VCaP (cell line): ENCODE measurements at regions not wholly inside any gene's neighbourhood (a gene's known extent, or its start where the extent isn't known, plus 50 kb on each side); places are given as distances from the start of the nearest gene placed in this dataset.
A peak's percentile ranks its signal among the peaks of the same experiment; 100 is the strongest.

Experiments
- H3K27ac ChIP-seq: fragments of 450-650 bp; 2 replicates; pipeline ENCODE4 v1.5.1; 2017
- TF ChIP-seq, protein P1 (sequence below): fragments of 450-650 bp; conservative IDR thresholded peaks from 2 replicates; pipeline ENCODE4 v1.5.1; 2017; ENCODE audit warnings: mild to moderate bottlenecking, moderate library complexity

DNA sequence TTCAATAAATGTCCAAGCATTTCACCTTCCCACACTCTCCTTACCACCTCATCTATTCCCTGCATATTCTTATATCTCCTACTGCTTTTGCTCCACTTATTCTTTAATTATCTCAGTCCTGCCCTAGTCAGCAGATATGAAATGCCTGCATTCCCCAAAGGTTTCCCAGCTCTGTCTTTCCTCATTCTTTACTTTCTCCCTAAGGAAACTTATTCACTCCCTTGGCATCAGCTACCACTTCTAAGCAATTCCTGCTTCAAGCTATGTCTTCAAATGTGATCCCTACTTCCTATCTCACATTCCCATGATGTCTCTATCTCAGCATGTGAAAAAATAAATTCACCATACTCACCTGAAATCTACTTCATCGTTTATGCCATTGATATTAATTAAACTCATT, 111.8 kb downstream of the CAPZA3 start:
- no peak overlapping the region for H3K27ac ChIP-seq
- TF ChIP-seq, protein P1, sequence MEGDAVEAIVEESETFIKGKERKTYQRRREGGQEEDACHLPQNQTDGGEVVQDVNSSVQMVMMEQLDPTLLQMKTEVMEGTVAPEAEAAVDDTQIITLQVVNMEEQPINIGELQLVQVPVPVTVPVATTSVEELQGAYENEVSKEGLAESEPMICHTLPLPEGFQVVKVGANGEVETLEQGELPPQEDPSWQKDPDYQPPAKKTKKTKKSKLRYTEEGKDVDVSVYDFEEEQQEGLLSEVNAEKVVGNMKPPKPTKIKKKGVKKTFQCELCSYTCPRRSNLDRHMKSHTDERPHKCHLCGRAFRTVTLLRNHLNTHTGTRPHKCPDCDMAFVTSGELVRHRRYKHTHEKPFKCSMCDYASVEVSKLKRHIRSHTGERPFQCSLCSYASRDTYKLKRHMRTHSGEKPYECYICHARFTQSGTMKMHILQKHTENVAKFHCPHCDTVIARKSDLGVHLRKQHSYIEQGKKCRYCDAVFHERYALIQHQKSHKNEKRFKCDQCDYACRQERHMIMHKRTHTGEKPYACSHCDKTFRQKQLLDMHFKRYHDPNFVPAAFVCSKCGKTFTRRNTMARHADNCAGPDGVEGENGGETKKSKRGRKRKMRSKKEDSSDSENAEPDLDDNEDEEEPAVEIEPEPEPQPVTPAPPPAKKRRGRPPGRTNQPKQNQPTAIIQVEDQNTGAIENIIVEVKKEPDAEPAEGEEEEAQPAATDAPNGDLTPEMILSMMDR = no peak

DNA sequence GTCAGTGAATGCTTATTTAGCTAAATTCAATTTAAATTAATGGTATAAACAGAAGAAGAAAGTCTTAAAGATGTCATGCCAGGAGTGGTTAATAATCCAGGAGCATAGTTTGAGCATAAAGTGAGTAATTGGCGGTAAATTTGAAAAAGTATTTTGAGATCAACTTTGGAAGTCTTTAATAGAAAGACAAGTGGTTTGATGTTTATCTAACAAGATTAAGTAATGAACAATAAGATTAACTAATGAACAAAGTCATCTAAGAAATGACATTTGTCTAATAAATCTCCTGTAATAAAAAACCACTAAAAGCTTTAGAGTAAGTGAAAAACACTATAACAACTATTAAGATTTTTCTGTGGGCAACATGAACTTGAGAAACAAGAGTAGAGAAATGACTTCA, 112.8 kb downstream of the CAPZA3 start:
- TF ChIP-seq, protein P1 = no peak
- H3K27ac ChIP-seq = no peak overlapping the region

DNA sequence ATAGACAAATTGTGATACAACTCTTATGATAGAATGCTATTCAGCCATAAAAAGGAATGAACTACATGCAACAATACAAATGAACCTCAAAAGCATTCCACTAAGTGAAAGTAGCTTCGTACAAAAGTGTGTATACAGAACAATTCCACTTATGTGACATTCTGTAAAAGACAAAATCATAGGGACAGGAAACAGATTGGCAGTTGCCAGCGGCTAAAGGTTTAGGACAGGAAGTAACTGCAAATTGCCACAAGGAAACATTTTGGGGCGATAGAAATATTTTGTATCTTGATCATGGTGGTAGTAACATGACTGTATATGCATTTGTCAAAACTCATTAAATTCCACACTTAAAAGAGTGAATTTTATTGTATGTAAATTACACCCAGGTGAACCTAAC, 113.4 kb downstream of the CAPZA3 start:
- no peak overlapping the region for H3K27ac ChIP-seq
- TF ChIP-seq, protein P1 = no peak

DNA sequence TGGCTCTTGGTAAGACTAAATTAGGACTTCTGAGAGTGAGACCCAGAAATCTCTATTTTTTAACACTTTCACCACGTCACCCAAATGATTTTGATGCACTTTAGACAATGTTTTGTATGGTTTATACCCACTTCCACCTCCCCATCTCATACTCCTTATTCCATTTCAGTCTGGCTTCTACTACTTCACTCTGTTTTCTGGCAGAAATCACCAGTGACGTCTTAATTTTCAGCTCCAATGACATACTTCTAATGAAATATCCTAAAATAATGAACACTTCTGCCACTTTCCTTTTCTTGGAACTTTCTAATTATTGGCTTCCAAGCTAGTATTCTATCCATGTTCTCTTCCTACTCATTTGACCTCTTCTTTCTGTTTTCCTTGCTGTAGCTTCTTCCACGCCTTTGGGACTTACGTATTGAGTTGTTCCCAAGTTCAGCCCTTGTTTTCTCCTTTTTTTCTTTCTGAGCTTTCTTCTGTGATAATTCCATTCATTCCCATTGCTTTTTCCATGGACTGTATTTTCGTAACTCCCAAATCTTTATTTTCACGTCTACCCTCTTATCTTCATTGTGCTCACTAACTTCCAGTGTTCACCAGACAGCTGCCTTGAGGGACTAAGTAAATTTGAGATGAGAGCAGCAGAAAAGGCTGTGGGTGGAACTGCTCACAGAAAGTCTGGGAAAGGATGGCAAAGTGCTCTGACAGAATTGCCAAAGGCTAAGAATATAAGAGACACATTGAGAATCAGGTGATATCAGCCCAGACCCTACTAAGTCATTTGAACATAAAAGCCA, 115.8 kb downstream of the CAPZA3 start:
- TF ChIP-seq, protein P1 = no peak
- H3K27ac ChIP-seq = no peak overlapping the region

DNA sequence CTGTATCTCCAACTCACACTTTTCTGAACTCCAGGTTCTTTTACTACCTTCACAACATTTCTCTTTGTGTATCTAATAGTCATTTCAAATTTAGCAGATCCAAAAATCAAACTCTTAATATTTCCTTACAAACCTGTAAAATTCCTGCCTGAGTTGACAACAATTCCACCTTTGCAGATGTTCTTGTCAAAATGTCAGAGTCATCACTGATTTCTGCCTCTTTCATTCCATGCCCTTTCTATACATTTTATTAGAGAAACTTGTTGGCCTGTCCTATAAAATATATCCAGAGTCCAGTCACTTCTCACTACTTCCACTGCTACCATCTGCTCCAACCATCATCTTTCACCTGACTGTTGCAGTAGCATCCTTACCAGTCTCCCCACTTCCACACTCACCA, 119.7 kb downstream of the CAPZA3 start:
- H3K27ac ChIP-seq = no peak overlapping the region
- TF ChIP-seq, protein P1 = no peak

DNA sequence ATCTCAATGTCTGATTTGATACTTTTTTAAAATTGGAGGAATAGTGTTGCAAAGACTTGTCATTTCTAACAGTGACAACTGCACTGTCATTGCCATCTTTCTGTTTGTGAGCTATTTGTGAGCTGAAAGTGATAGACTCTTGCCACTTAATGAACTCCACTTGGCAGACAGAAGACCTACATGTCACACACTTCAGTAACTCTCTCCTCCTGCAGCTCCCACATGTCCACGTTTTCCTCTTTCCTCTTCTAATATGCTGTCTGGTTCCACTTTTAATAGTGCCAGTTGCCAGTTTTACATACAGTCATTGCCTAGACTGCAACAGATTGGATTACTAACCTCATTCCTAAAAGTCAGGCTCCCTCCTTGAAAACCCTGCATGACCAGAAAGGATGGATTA, 121.5 kb downstream of the CAPZA3 start:
- TF ChIP-seq, protein P1 = no peak
- no peak overlapping the region for H3K27ac ChIP-seq

DNA sequence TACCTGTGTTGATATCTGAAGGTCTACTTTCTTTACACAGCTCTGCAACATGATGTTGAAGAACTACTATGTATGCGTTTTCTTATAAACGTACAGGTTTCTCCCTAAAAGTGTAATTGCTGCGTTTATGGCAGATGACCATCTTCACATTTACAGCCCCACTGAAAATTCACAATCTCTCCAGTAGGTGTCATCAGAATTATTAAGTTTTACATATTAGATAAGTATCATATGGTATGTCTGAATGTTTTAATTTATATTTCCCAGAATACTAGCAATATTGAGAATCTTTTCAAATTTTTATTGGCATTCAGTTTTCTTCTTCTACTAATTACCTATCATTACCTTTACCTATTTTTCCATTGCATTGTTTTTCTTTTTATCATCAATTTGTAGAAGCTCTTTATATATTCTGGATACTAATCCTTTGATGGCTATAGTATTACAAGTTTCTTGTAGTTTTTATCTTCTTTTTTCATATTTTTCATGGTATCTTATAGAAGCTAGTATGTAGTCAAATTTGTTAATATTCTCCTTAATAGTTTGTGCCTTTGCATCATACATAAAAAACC, 123.5 kb downstream of the CAPZA3 start:
- TF ChIP-seq, protein P1 = peak; percentile 82
- no peak overlapping the region for H3K27ac ChIP-seq
